ENCODE measurements at regions not wholly inside any gene's neighbourhood (a gene's known extent, or its start where the extent isn't known, plus 50 kb on each side); places are given as distances from the start of the nearest gene placed in this dataset.

- no peak for DNase-seq (ENCODE audit: low read depth)
- no peak overlapping the region for H3K4me3 ChIP-seq (ENCODE audit: low read depth, low read length)
- no peak for TF ChIP-seq CTCF (IDR thresholded peaks at IDR 0.05; ENCODE audit: low read depth, low read length, missing control alignments)
Observed at GRCh38 chr10:44044549-44044948, 340.3 kb downstream of the CXCL12 start.

GRCh38 chr10:44043646-44044375, 341.1 kb downstream of the CXCL12 start:
- H3K4me3 ChIP-seq (ENCODE audit: low read depth, low read length): no peak overlapping the region
- no peak for DNase-seq (ENCODE audit: low read depth)
- no peak for TF ChIP-seq CTCF (IDR thresholded peaks at IDR 0.05; ENCODE audit: low read depth, low read length, missing control alignments)

GRCh38 chr10:44042926-44043602, 341.8 kb downstream of the CXCL12 start:
- H3K4me3 ChIP-seq (ENCODE audit: low read depth, low read length): no peak overlapping the region
- DNase-seq (ENCODE audit: low read depth): no peak
- TF ChIP-seq CTCF (IDR thresholded peaks at IDR 0.05; ENCODE audit: low read depth, low read length, missing control alignments): no peak

GRCh38 chr10:44042075-44042770, 342.7 kb downstream of the CXCL12 start:
- TF ChIP-seq CTCF (IDR thresholded peaks at IDR 0.05; ENCODE audit: low read depth, low read length, missing control alignments): no peak
- no peak overlapping the region for H3K4me3 ChIP-seq (ENCODE audit: low read depth, low read length)
- DNase-seq (ENCODE audit: low read depth): no peak

GRCh38 chr10:44039599-44039998, 345.3 kb downstream of the CXCL12 start:
- H3K4me3 ChIP-seq (ENCODE audit: low read depth, low read length): no peak overlapping the region
- TF ChIP-seq CTCF (IDR thresholded peaks at IDR 0.05; ENCODE audit: low read depth, low read length, missing control alignments): no peak
- DNase-seq (ENCODE audit: low read depth): no peak

- no peak for DNase-seq (ENCODE audit: low read depth)
- no peak overlapping the region for H3K4me3 ChIP-seq (ENCODE audit: low read depth, low read length)
- no peak for TF ChIP-seq CTCF (IDR thresholded peaks at IDR 0.05; ENCODE audit: low read depth, low read length, missing control alignments)
Observed at GRCh38 chr10:44036425-44036824, 348.5 kb downstream of the CXCL12 start.

Measured in GM12864 (cell line).